Right hindlimb (tissue), 1 donor: ENCODE measurements at regions not wholly inside any gene's neighbourhood (a gene's known extent, or its start where the extent isn't known, plus 50 kb on each side); places are given as distances from the start of the nearest gene placed in this dataset.
A peak's percentile ranks its signal among the peaks of the same experiment; 100 is the strongest.

Experiments
- DNase-seq: peaks from one replicate; pipeline ENCODE4 v3.0.0-alpha.2; 2018

DNA sequence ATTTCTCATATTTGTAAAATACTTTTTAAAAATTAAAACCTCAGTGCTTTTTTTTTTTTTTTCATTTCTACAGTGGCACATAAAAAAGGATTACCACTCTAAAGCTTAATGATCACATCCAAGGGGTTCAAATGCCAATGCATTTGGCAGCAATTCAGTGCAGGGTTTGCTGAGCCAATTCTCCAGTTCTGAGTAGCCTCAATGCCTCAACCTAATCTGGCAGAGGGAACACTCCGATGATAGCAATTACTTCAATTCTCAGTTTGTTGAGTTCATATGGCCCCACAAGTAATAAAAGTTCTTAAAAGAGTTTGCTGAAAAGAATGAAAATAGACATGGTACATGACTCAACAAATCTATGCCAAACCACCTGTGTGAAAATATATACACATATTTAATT is 79.3 kb upstream of the RBMS3 start:
- DNase-seq = no peak

DNA sequence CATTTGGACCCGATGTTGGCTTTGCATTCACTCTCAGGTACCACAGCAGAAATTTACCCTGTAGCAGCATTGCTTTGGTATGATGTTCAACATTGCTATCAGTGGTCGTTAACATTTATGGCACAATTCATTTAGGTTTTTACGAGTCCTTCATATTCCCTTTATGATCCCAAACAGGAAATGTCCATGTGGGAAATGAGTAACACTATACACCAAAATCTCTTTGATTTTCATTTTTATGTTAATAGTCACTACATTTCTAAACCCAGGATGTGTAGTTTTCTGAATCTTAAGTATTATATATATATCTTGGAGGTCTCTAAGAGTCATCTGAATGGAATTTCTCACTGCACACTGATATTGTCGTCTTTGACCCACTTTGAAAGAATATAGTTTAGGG is 78.5 kb upstream of the RBMS3 start:
- no peak for DNase-seq

DNA sequence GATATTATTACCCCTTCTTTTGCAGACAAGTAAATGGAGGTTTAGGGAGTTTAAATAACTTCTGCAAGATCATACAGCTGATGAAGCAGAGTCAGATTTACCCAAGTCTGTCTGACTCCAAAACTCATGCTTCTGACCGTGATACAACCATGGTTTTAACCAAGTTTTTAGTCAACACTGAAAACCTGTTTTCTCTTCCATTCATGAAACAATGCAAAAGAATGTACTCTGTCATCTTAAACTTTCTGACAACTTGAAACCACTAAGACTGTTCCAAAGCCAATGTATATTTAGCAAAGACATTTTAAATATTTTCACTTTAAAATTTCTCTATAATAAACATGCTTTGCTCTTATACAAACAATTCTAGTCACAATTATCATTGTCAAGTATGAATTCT is 77.0 kb upstream of the RBMS3 start:
- DNase-seq = no peak

DNA sequence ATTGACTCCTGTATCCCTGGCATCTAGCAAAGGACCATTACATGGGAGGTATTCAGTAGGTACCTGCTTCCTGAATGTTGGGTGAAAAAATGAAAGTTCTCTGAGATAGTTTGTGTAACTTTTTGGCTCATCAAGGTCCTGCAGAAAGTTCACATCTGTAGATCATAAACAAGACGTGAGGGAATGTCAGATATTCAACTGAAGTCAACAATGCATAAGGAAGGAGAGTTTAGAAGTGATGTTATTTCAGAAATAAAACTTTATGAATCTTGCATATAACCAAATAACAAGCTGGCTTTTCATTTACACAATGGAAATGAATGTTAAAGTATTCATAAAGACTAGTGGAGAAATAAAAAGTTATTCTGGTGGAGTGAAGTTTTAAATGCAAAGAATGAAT is 73.4 kb upstream of the RBMS3 start:
- DNase-seq = no peak

DNA sequence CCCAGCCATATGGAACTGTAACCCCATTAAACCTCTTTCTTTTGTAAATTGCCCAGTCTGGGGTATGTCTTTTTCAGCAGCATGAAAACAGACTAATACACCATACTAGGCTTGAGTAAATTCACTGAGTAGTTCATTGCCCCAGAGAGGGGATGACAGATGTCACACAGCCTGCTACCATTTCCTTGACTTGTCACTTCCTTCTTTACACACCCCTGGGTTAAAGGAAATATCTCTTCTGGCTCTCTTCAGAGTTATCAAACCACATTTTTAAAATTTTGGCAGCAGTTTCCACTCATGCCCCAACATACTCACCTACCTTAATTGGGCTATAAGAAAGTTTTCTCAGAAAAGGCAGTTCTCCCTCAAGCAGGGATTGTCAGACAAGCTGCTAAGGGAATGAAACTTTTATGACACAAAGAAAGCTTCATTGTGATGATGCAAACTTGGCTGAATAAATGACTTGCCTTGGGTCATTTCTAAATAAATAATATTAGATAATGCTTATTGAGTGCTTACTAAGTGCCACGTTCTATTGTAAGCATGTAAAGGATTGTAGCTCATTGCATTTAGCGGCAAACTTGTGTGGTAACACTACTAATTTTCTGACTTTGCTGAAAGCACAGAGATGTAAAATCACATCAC is 68.0 kb upstream of the RBMS3 start:
- DNase-seq = no peak

DNA sequence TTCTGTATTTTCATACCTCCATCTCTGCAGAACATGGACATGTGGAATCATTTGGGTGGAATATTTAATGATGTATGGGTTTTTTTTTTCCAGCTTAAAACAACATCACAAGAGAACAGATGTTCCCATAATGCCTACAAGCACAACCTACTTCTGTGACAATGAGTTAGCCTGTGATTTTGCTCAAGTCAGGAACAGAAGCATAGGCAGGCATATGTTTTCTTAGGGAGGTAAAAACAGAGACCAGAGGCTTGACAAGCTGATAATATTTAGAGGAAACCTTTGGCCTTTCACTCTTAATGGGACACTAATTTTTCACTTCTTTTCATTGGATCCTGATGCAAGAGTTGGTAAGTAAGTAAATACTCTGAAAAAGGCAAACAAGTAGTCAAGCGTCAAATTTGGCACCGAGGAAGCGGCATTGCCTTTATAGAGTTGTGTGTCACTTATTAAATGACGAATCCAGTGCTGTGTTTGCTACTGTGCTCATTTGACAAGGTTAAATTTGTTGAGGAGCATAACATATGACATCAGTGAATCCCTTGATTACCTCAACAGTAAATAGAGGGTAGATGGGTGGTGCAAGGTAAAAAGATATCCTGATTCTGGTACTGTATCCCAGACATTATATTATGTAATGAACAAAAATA is 66.7 kb upstream of the RBMS3 start:
- DNase-seq = no peak

DNA sequence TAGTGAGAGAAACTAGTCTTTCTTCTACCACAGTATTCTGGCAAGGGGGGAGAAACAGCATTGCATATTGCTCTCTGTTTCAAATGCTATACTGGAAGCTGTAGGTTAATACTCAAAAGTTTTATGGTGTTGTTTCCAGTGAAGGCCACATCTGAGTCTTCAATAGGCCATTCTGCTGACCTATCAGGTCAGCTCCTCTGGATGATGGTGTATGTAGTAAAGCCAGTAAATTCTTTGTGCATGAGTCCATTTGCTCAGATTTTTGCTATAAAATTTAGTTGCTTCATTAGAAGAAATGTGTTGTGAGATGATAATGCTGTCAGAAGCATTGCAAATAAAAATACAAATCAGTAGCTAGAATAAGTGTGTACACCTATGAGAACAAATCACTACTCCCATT is 64.9 kb upstream of the RBMS3 start:
- DNase-seq = no peak

DNA sequence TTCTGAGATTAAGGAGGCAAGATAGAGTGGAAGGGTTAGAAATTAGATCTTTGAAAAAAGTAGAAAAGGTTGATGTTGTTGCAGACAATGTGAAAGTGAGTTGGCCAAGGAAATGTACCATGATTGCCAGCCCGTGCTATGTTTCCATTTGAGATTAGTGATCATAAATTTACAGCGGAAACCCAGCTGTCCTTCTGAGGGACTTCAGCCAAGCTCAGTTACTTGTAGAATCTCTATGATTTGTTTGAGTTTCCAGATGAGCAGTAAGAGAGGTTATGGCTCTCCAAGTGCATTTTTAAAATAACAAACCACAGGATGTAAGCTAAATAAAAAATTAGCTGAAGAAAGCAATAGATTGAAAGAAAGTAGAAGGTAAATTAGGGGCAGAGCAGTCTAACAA is 54.2 kb upstream of the RBMS3 start:
- DNase-seq = peak; percentile 49

DNA sequence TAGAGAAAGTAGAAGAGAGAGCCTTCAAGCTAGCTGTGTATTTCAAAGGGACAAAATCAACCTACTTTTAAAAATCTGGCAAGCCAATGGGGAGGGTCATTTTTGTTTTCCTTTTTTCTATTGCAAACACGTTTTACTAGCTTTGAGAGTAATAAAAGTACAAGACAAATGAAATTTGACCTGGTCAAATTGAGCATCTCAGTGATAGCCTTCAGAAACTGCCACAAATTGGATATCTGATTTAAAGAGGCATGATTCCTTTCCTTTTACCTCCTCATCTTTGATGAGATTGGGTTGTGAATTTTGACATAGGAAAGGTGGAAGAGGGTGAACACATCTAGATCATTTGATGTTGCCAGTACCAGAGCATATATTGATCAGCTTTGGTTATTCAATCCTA is 53.6 kb upstream of the RBMS3 start:
- DNase-seq = no peak
